ENCODE measurements at regions not wholly inside any gene's neighbourhood (a gene's known extent, or its start where the extent isn't known, plus 50 kb on each side); places are given as distances from the start of the nearest gene placed in this dataset.

DNA sequence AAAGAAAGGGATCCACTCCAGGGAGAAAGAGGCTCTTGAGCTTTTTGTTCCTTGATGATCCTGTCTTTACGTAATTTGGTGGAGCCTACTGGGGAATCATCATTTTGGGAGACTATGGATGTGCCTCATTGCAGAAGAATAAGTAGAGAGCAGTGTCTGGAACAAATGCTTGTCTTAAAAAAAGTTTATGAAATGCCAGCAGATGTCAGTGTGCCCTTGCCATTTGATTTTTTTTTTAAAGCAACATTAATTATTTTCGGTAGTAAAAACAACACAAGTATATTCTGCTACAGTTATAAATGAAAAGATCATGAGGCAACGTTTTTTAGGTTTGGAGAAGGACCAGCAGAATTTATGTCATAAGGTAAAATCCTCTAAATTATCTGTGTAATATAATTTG is 934.8 kb upstream of the EEF2KMT start:
- TF ChIP-seq POLR2AphosphoS5 (IDR thresholded peaks at IDR 0.05; ENCODE audit: low read depth, low read length): no peak
- no peak for TF ChIP-seq TOE1 (CRISPR knock-in tag; IDR thresholded peaks at IDR 0.05)
- no peak for TF ChIP-seq EED (CRISPR knock-in tag; IDR thresholded peaks at IDR 0.05)
- TF ChIP-seq SMC3 (IDR thresholded peaks at IDR 0.05; ENCODE audit: low read length): no peak
- TF ChIP-seq ZFX (CRISPR knock-in tag; IDR thresholded peaks at IDR 0.05; ENCODE audit: low read depth): no peak
- no peak for TF ChIP-seq ZFP36 (IDR thresholded peaks at IDR 0.05; ENCODE audit: borderline replicate concordance, low read depth, low read length, partially characterized antibody)
- TF ChIP-seq ARNT (IDR thresholded peaks at IDR 0.05): no peak
- TF ChIP-seq, protein P1, sequence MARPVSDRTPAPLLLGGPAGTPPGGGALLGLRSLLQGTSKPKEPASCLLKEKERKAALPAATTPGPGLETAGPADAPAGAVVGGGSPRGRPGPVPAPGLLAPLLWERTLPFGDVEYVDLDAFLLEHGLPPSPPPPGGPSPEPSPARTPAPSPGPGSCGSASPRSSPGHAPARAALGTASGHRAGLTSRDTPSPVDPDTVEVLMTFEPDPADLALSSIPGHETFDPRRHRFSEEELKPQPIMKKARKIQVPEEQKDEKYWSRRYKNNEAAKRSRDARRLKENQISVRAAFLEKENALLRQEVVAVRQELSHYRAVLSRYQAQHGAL (CRISPR knock-in tag; IDR thresholded peaks at IDR 0.05; ENCODE audit: not compliant biosample characterization): no peak
- TF ChIP-seq MYC (CRISPR knock-in tag; IDR thresholded peaks at IDR 0.05; ENCODE audit: borderline replicate concordance): no peak
- no peak for TF ChIP-seq IKZF1 (IDR thresholded peaks at IDR 0.05)
- TF ChIP-seq JDP2 (CRISPR knock-in tag; IDR thresholded peaks at IDR 0.05; ENCODE audit: borderline replicate concordance): no peak
- no peak for TF ChIP-seq ZNF232 (CRISPR knock-in tag; IDR thresholded peaks at IDR 0.05; ENCODE audit: borderline replicate concordance)
- TF ChIP-seq EZH2 (conservative IDR thresholded peaks at IDR 0.05; ENCODE audit: low read depth, low read length): no peak

Data from HepG2 (cell line).